HEK293 (cell line): ENCODE measurements at regions not wholly inside any gene's neighbourhood (a gene's known extent, or its start where the extent isn't known, plus 50 kb on each side); places are given as distances from the start of the nearest gene placed in this dataset.

Source experiments
- CTCF ChIA-PET: fragments of 350-600 bp; formaldehyde crosslinking; extraction: SDS; loops from one replicate; lab custom pipeline; 2021; ENCODE audit warnings: antibody characterized with exemption; lab: Yijun Ruan, JAX
- POLR2A ChIA-PET: fragments of 300-600 bp; formaldehyde crosslinking; extraction: SDS; loops from one replicate; lab custom pipeline; 2020; ENCODE audit warnings: antibody characterized with exemption, inconsistent platforms; lab: Yijun Ruan, JAX
- H3K27ac ChIP-seq: fragments of 200-500 bp; sonication (Bioruptor generic); 2 replicates; pipeline ENCODE4 v1.5.1; 2014; ENCODE audit warnings: low read depth, low read length, control low read depth, inconsistent platforms; ENCODE audit errors: extremely low read depth
- H3K36me3 ChIP-seq, 2 experiments: fragments of 200-500 bp in 1 of 2; sonication (Bioruptor generic) in 1 of 2; 1 replicate in 1 of 2; 2 replicates in 1 of 2; pipeline ENCODE4 v1.5.1; 2014 to 2017; ENCODE audit warnings: inconsistent platforms in 2 of 2, low read length in 2 of 2; ENCODE audit not compliant: control insufficient read depth in 2 of 2, insufficient read depth in 1 of 2
- H3K4me1 ChIP-seq: fragments of 200-500 bp; sonication (Bioruptor generic); 2 replicates; pipeline ENCODE4 v1.5.1; 2014; ENCODE audit warnings: mild to moderate bottlenecking, low read length, inconsistent platforms; ENCODE audit not compliant: control insufficient read depth, insufficient read depth
- H3K4me3 ChIP-seq: 2 replicates; pipeline ENCODE4 v1.5.1; 2011; ENCODE audit warnings: low read depth, mild to moderate bottlenecking, control low read depth, low read length, moderate library complexity
- H3K9me3 ChIP-seq: fragments of 200-500 bp; sonication (Bioruptor generic); 2 replicates; pipeline ENCODE4 v1.5.1; 2014; ENCODE audit warnings: low read depth, low read length, inconsistent platforms; ENCODE audit not compliant: control insufficient read depth, insufficient read depth
- FEZF1 ChIP-seq: fragments of 450-650 bp; formaldehyde crosslinking; IDR thresholded peaks from 2 replicates; pipeline ENCODE4 v1.5.1; 2016; ENCODE audit warnings: missing biosample characterization, missing genetic modification characterization
- HOXC10 ChIP-seq: sonication (generic); formaldehyde crosslinking; IDR thresholded peaks from 2 replicates; pipeline ENCODE4 v1.8.1; 2023; ENCODE audit warnings: mild to moderate bottlenecking, missing genetic modification reagents
- INSM2 ChIP-seq: fragments of 450-650 bp; formaldehyde crosslinking; IDR thresholded peaks from 2 replicates; pipeline ENCODE4 v1.5.1; 2016; ENCODE audit warnings: missing biosample characterization, missing genetic modification characterization
- OSR2 ChIP-seq: fragments of 450-650 bp; formaldehyde crosslinking; IDR thresholded peaks from 2 replicates; pipeline ENCODE4 v1.5.1; 2016; ENCODE audit warnings: missing biosample characterization, missing genetic modification characterization
- PRDM2 ChIP-seq: fragments of 450-650 bp; formaldehyde crosslinking; IDR thresholded peaks from 2 replicates; pipeline ENCODE4 v1.5.1; 2016; ENCODE audit warnings: missing biosample characterization, missing genetic modification characterization, borderline replicate concordance
- TCF7L2 ChIP-seq: IDR thresholded peaks from 2 replicates; pipeline ENCODE4 v1.6.1; 2011; ENCODE audit warnings: low read depth, mild to moderate bottlenecking, inconsistent platforms, low read length, moderate library complexity, borderline replicate concordance
- YY2 ChIP-seq: fragments of 450-650 bp; formaldehyde crosslinking; IDR thresholded peaks from 2 replicates; pipeline ENCODE4 v1.5.1; 2016; ENCODE audit warnings: missing biosample characterization, missing genetic modification characterization
- ZNF140 ChIP-seq: fragments of 450-650 bp; formaldehyde crosslinking; IDR thresholded peaks from 2 replicates; pipeline ENCODE4 v1.5.1; 2016; ENCODE audit warnings: missing biosample characterization, missing genetic modification characterization
- ZNF169 ChIP-seq: fragments of 450-650 bp; formaldehyde crosslinking; IDR thresholded peaks from 2 replicates; pipeline ENCODE4 v1.5.1; 2016; ENCODE audit warnings: missing biosample characterization, missing genetic modification characterization
- ZNF223 ChIP-seq: fragments of 450-650 bp; formaldehyde crosslinking; IDR thresholded peaks from 2 replicates; pipeline ENCODE4 v1.5.1; 2016; ENCODE audit warnings: missing biosample characterization, missing genetic modification characterization
- ZNF335 ChIP-seq: fragments of 450-650 bp; formaldehyde crosslinking; conservative IDR thresholded peaks from 2 replicates; pipeline ENCODE4 v1.5.1; 2016; ENCODE audit warnings: missing biosample characterization, missing genetic modification characterization
- ZNF394 ChIP-seq: fragments of 450-650 bp; formaldehyde crosslinking; IDR thresholded peaks from 2 replicates; pipeline ENCODE4 v1.5.1; 2016; ENCODE audit warnings: missing biosample characterization, missing genetic modification characterization, mild to moderate bottlenecking, moderate library complexity, borderline replicate concordance
- ZNF433 ChIP-seq: fragments of 450-650 bp; formaldehyde crosslinking; IDR thresholded peaks from 2 replicates; pipeline ENCODE4 v1.5.1; 2016; ENCODE audit warnings: missing biosample characterization, missing genetic modification characterization, low read depth
- ZNF529 ChIP-seq: fragments of 450-650 bp; formaldehyde crosslinking; IDR thresholded peaks from 2 replicates; pipeline ENCODE4 v1.5.1; 2017; ENCODE audit warnings: missing genetic modification characterization, missing biosample characterization; ENCODE audit not compliant: insufficient replicate concordance
- ZNF530 ChIP-seq: fragments of 450-650 bp; formaldehyde crosslinking; IDR thresholded peaks from 2 replicates; pipeline ENCODE4 v1.5.1; 2016; ENCODE audit warnings: low read depth, missing biosample characterization, missing genetic modification characterization
- ZNF558 ChIP-seq: fragments of 450-650 bp; formaldehyde crosslinking; IDR thresholded peaks from 2 replicates; pipeline ENCODE4 v1.5.1; 2016; ENCODE audit warnings: missing biosample characterization, missing genetic modification characterization
- ZNF645 ChIP-seq: fragments of 450-650 bp; formaldehyde crosslinking; IDR thresholded peaks from 2 replicates; pipeline ENCODE4; 2016; ENCODE audit warnings: missing biosample characterization, missing genetic modification characterization
- ZNF658 ChIP-seq: fragments of 450-650 bp; formaldehyde crosslinking; IDR thresholded peaks from 2 replicates; pipeline ENCODE4; 2016; ENCODE audit warnings: missing biosample characterization, missing genetic modification characterization
- ZNF670 ChIP-seq: fragments of 450-650 bp; formaldehyde crosslinking; IDR thresholded peaks from 2 replicates; pipeline ENCODE4 v1.5.1; 2016; ENCODE audit warnings: missing biosample characterization, missing genetic modification characterization, low read depth
- ZNF830 ChIP-seq: fragments of 450-650 bp; IDR thresholded peaks from 2 replicates; pipeline ENCODE4 v1.5.0; 2018; ENCODE audit warnings: missing biosample characterization, missing genetic modification characterization, low read depth, mild to moderate bottlenecking, moderate library complexity

- no peaks in the 10 kb centered on the region for H3K9me3 ChIP-seq
- ChIA-PET CTCF (no interaction called here), POLR2A (no interaction called here)
- no peaks in the 10 kb centered on the region for H3K4me1 ChIP-seq
- H3K4me3 ChIP-seq: no peak overlapping the region
- H3K27ac ChIP-seq: no peak overlapping the region
- no peaks in the 10 kb centered on the region for H3K36me3 ChIP-seq
- TF ChIP-seq OSR2 (tag by site-specific recombination) (no peak), ZNF558 (tag by site-specific recombination) (no peak), ZNF645 (tag by site-specific recombination) (no peak), YY2 (tag by site-specific recombination) (no peak), ZNF530 (tag by site-specific recombination) (no peak), TCF7L2 (no peak), ZNF670 (tag by site-specific recombination) (no peak), PRDM2 (tag by site-specific recombination) (no peak), ZNF529 (tag by site-specific recombination) (no peak), FEZF1 (tag by site-specific recombination) (no peak), ZNF169 (tag by site-specific recombination) (no peak), ZNF658 (tag by site-specific recombination) (no peak), ZNF394 (tag by site-specific recombination) (no peak), INSM2 (no peak), ZNF433 (tag by site-specific recombination) (no peak), ZNF140 (no peak), ZNF223 (tag by site-specific recombination) (no peak), ZNF335 (no peak), HOXC10 (CRISPR knock-in tag) (no peak), ZNF830 (no peak)
Observed at GRCh38 chr1:79705218-79705617, 698.7 kb upstream of the ADGRL4 start.
